PC-3 (cell line): ENCODE measurements at regions not wholly inside any gene's neighbourhood (a gene's known extent, or its start where the extent isn't known, plus 50 kb on each side); places are given as distances from the start of the nearest gene placed in this dataset.

ENCODE experiments used
- CTCF ChIP-seq: fragments of 300-600 bp; sonication (generic); conservative IDR thresholded peaks from 2 replicates; pipeline ENCODE4 v1.5.1; 2017; ENCODE audit warnings: antibody characterized with exemption, low read depth, mild to moderate bottlenecking, low read length
- EZH2 ChIP-seq: fragments of 300-600 bp; sonication (generic); IDR thresholded peaks from one replicate; pipeline ENCODE4 v1.6.1; 2017; ENCODE audit warnings: antibody characterized with exemption, mild to moderate bottlenecking, low read length; ENCODE audit not compliant: unreplicated experiment

GRCh38 chr7:145347271-145347670, 511.4 kb upstream of the TPK1 start:
- no peak for TF ChIP-seq CTCF
- no peak for TF ChIP-seq EZH2
